Hepatocyte (in vitro differentiated cells): ENCODE measurements at regions not wholly inside any gene's neighbourhood (a gene's known extent, or its start where the extent isn't known, plus 50 kb on each side); places are given as distances from the start of the nearest gene placed in this dataset.

ENCODE experiments used
- DNase-seq: peaks from one replicate; pipeline ENCODE4 v3.0.0-alpha.2; 2016; ENCODE audit warnings: low spot score
- H2AFZ ChIP-seq: fragments of 200-600 bp; sonication (generic); 2 replicates; pipeline ENCODE4 v1.6.0; 2016; ENCODE audit warnings: antibody characterized with exemption, mild to moderate bottlenecking
- H3K27ac ChIP-seq: fragments of 200-600 bp; sonication (generic); 2 replicates; pipeline ENCODE4 v1.5.1; 2016; ENCODE audit warnings: mild to moderate bottlenecking
- H3K27me3 ChIP-seq: fragments of 200-600 bp; sonication (generic); 2 replicates; pipeline ENCODE4 v1.6.1; 2016
- H3K36me3 ChIP-seq: fragments of 200-600 bp; sonication (generic); replicated peaks from 2 replicates; pipeline ENCODE4 v1.5.1; 2016; ENCODE audit warnings: low read depth; ENCODE audit not compliant: insufficient read depth
- H3K4me1 ChIP-seq: fragments of 200-600 bp; sonication (generic); 2 replicates; pipeline ENCODE4 v1.5.1; 2016; ENCODE audit warnings: mild to moderate bottlenecking, moderate library complexity; ENCODE audit not compliant: insufficient read depth
- H3K4me2 ChIP-seq: fragments of 200-600 bp; sonication (generic); 2 replicates; pipeline ENCODE4 v1.6.0; 2016
- H3K4me3 ChIP-seq: fragments of 200-600 bp; sonication (generic); 2 replicates; pipeline ENCODE4 v1.5.1; 2016; ENCODE audit warnings: mild to moderate bottlenecking
- H3K79me2 ChIP-seq: fragments of 200-600 bp; sonication (generic); 2 replicates; pipeline ENCODE4 v1.6.0; 2017; ENCODE audit warnings: mild to moderate bottlenecking
- H3K9me2 ChIP-seq: fragments of 200-600 bp; sonication (generic); replicated peaks from 2 replicates; pipeline ENCODE4 v1.6.0; 2017; ENCODE audit warnings: mild to moderate bottlenecking; ENCODE audit not compliant: insufficient read depth
- H3K9me3 ChIP-seq: fragments of 200-600 bp; sonication (generic); 2 replicates; pipeline ENCODE4 v1.5.1; 2016; ENCODE audit warnings: low read depth, mild to moderate bottlenecking
- H4K20me1 ChIP-seq: fragments of 200-600 bp; sonication (generic); 2 replicates; pipeline ENCODE4 v1.6.0; 2016; ENCODE audit warnings: mild to moderate bottlenecking; ENCODE audit not compliant: insufficient read depth, poor library complexity, severe bottlenecking
- EZH2 ChIP-seq: fragments of 200-600 bp; sonication (generic); IDR thresholded peaks from 2 replicates; pipeline ENCODE4 v1.6.1; 2016; ENCODE audit warnings: antibody characterized with exemption, mild to moderate bottlenecking, borderline replicate concordance
- EZH2phosphoT487 ChIP-seq: fragments of 200-600 bp; sonication (generic); IDR thresholded peaks from one replicate; pipeline ENCODE4 v1.6.1; 2018; ENCODE audit warnings: antibody characterized with exemption, mild to moderate bottlenecking, low read depth, moderate library complexity; ENCODE audit not compliant: unreplicated experiment, severe bottlenecking
- WGBS: methylation state at CpG from one replicate; pipeline ENCODE4 v1.1.6; 2016; ENCODE audit warnings: low lambda C conversion rate; ENCODE audit errors: missing lambda C conversion rate; 5-methylcytosine and 5-hydroxymethylcytosine counted together
- TF ChIP-seq, protein P1 (sequence below): fragments of 200-600 bp; sonication (generic); IDR thresholded peaks from 2 replicates; pipeline ENCODE4 v1.5.1; 2016; ENCODE audit warnings: antibody characterized with exemption, mild to moderate bottlenecking; ENCODE audit not compliant: poor library complexity

- Histone ChIP-seq H3K27ac (no peak overlapping the region), H4K20me1 (no peaks in the 10 kb centered on the region), H3K27me3 (no peaks in the 10 kb centered on the region), H3K9me2 (no peaks in the 10 kb centered on the region), H2AFZ (no peak overlapping the region), H3K4me3 (no peak overlapping the region), H3K4me1 (peaks cover under 1% of the 10 kb centered on the region), H3K9me3 (no peaks in the 10 kb centered on the region), H3K79me2 (no peaks in the 10 kb centered on the region), H3K4me2 (no peak overlapping the region), H3K36me3 (no peaks in the 10 kb centered on the region)
- no peak for DNase-seq
- TF ChIP-seq EZH2phosphoT487: no peak
- no peak for TF ChIP-seq EZH2
- TF ChIP-seq, protein P1, sequence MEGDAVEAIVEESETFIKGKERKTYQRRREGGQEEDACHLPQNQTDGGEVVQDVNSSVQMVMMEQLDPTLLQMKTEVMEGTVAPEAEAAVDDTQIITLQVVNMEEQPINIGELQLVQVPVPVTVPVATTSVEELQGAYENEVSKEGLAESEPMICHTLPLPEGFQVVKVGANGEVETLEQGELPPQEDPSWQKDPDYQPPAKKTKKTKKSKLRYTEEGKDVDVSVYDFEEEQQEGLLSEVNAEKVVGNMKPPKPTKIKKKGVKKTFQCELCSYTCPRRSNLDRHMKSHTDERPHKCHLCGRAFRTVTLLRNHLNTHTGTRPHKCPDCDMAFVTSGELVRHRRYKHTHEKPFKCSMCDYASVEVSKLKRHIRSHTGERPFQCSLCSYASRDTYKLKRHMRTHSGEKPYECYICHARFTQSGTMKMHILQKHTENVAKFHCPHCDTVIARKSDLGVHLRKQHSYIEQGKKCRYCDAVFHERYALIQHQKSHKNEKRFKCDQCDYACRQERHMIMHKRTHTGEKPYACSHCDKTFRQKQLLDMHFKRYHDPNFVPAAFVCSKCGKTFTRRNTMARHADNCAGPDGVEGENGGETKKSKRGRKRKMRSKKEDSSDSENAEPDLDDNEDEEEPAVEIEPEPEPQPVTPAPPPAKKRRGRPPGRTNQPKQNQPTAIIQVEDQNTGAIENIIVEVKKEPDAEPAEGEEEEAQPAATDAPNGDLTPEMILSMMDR: no peak
- WGBS: 88% methylated on average over 5 of the region's 6 CpGs
Observed at GRCh38 chr10:36730316-36730715, 395.1 kb upstream of the ANKRD30A start.

GRCh38 chr10:36728626-36729025, 396.8 kb upstream of the ANKRD30A start:
- H3K4me2 ChIP-seq: no peak overlapping the region
- TF ChIP-seq, protein P1: no peak
- TF ChIP-seq EZH2: no peak
- TF ChIP-seq EZH2phosphoT487: no peak
- H3K27me3 ChIP-seq: no peaks in the 10 kb centered on the region
- H3K9me2 ChIP-seq: no peaks in the 10 kb centered on the region
- 78% methylated on average over 2 of the region's 2 CpGs for WGBS
- H3K9me3 ChIP-seq: no peaks in the 10 kb centered on the region
- peaks cover 3% of the 10 kb centered on the region for H3K4me1 ChIP-seq
- H3K36me3 ChIP-seq: no peaks in the 10 kb centered on the region
- no peaks in the 10 kb centered on the region for H3K79me2 ChIP-seq
- H3K27ac ChIP-seq: no peak overlapping the region
- no peak for DNase-seq
- H4K20me1 ChIP-seq: no peaks in the 10 kb centered on the region
- H2AFZ ChIP-seq: no peak overlapping the region
- H3K4me3 ChIP-seq: no peak overlapping the region

DNA sequence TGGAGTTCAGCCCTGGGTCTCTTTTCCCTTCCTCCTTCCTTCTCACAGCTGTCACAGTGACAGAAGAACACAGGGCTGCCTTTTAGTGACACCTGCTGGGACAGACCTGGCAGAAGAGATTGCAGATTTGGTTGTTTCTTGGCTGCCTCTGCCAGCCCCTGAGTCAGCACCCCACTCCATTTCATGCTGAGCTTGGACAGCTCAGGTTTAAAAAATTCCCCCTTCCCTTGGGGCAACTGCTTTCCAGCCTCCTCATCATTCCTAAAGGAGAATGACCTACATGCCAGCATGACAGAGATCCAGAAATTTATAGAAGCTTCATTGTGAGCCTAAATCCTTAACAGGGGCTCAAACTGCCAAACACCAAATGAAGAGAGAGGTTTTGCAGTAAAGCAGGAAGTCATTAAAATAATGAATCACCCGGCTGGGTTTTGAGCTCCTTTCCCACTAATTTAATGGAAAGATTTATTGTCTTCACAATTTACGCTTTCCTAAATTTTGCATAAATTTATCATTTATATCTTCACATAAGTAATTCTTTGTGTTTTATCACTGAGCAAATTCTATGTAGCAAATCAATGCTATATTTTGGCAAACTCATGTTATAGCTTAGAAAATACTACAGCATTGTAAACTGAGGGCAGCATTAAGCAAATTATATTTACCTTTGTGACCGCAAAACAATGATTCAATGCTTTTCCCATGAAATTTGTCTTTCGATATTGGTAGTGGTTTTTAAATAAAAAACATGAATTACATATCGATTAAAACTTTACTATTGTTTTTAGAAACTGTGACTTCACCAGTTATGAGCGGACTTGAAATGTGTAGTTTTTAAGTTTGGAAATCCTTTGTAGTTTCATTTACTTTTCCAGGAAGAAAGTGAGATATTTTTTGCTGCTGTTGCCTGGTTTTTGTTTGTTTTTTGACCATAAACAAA, 399.5 kb upstream of the ANKRD30A start:
- H2AFZ ChIP-seq: no peak overlapping the region
- H4K20me1 ChIP-seq: no peaks in the 10 kb centered on the region
- DNase-seq: peak; percentile 60
- peaks cover 3% of the 10 kb centered on the region for H3K4me1 ChIP-seq
- H3K27me3 ChIP-seq: no peaks in the 10 kb centered on the region
- H3K27ac ChIP-seq: no peak overlapping the region
- 77% methylated on average over 6 of the region's 6 CpGs for WGBS
- TF ChIP-seq, protein P1: peak; percentile 58
- TF ChIP-seq EZH2 (no peak), EZH2phosphoT487 (no peak)
- no peaks in the 10 kb centered on the region for H3K9me3 ChIP-seq
- H3K4me3 ChIP-seq: no peak overlapping the region
- no peaks in the 10 kb centered on the region for H3K79me2 ChIP-seq
- no peaks in the 10 kb centered on the region for H3K9me2 ChIP-seq
- no peak overlapping the region for H3K4me2 ChIP-seq
- H3K36me3 ChIP-seq: no peaks in the 10 kb centered on the region
